ENCODE measurements at regions not wholly inside any gene's neighbourhood (a gene's known extent, or its start where the extent isn't known, plus 50 kb on each side); places are given as distances from the start of the nearest gene placed in this dataset.

DNA sequence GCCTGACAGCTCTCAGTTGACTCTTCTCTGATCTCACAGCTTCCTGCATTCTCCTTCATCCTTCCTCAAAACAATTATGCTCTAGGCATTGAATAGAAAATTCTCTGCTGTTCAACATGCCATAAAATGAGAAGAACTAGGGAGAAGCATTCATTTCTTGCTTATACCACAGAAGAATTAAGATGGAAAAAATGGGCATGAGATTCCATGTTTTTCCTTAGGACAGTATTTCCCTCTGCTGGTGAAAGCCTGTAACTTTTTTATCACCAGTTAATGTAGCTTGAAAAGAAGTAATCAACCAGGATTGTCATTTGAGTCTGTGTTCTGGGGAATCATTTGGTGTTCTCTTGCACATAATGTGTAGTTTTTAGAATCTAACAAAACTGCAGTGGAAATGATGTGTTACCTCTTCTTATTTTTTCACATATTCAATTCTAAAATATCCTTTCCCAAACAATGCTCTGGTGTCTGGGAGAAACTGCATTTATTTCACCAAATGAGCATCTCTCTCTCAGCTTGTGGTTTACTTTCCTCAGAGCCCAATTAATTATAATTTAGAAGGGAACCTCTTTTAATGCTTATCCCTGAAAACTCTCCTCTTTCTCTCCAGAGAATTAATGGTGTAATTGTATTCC lies 92.8 kb upstream of the DCBLD2 start:
- intact Hi-C loops (cut with DNase I), result loop anchor here (5.0 kb wide), 1 partner anchor 402 kb away; the partner anchor contains the start of gene CPOX
- no peak for DNase-seq (ENCODE audit: low spot score)

DNA sequence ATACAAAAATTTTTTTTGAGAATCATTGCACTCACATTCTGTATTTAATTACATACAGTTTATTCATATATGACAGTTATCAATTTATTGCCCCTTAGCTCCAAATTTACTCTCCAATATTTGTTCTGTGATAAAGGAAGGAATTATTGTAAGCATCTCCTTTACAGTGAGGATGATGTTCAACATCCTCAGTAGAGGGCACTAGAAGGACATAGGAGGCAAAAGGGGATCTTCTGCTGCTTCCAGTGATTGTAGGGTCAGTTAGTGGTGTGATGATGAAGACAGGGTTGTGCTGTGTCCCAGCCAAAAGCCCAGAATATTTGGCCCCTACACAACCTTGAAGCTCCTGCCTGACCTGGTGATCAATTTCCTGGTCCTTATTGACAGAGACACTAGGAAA lies 89.9 kb upstream of the DCBLD2 start:
- intact Hi-C loops (cut with DNase I), result loop anchor here (5.0 kb wide), 1 partner anchor 399 kb away; the partner anchor contains the start of gene CPOX
- no peak for DNase-seq (ENCODE audit: low spot score)

DNA sequence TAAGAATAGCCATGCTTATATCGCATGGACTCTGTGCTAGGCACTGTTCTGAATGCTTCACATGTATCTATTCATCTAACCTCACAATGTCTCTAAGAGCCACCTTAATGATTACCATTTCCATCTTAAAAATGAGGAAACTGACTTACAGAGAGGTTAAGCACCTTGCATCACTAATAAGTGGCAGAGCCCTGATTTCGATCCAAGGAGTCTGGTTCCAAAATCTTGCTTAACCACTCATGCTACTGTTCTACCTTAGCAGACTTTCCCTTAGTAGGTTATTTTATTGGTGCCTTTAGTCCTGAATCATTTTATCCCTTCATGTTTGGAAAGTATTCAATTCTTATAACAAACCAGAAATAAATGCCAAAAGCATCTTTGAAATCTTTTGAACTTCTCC lies 89.2 kb upstream of the DCBLD2 start:
- DNase-seq (ENCODE audit: low spot score), result no peak
- intact Hi-C loops (cut with DNase I), result loop anchor here (5.0 kb wide), 1 partner anchor 398 kb away; the partner anchor contains the start of gene CPOX

DNA sequence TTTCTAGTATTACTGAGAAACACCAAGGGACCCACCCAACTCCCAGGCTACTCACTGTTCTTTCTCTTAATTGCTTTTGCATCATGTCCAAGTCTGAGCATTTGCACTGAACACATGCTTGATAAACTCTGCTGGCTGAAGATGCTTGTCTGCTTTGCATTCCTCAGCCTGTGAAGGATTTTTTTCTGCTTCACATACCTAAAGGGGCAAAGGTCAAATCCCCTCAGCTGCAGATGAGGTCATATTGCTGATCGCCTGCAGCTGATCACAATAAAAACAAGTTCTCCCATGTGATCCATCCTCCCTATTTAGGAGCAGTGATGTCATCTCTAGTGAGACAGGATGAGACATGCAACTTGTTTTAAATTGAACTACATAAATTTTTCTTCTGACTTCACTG lies 84.6 kb upstream of the DCBLD2 start:
- DNase-seq (ENCODE audit: low spot score), result no peak
- intact Hi-C loops (cut with DNase I), result no loop called here

DNA sequence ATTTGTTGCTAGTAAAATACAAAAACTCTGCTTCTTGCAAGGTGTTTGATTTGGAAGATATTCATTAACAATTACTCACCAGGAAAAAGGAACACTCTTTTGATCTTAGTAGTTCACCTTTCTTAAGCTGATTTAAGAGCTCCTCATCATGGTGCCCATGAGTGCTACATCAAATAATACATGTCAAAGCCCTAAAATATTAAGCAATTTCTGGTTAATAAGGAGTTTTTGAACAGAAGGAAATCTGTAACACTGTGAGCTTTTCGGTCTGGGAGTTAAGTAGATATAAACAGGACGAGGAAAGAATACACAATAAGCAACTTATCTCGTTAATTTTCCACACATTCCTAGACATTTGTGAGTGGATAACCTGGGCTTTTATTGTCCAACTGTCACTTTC lies 83.9 kb upstream of the DCBLD2 start:
- intact Hi-C loops (cut with DNase I), result no loop called here
- DNase-seq (ENCODE audit: low spot score), result no peak

DNA sequence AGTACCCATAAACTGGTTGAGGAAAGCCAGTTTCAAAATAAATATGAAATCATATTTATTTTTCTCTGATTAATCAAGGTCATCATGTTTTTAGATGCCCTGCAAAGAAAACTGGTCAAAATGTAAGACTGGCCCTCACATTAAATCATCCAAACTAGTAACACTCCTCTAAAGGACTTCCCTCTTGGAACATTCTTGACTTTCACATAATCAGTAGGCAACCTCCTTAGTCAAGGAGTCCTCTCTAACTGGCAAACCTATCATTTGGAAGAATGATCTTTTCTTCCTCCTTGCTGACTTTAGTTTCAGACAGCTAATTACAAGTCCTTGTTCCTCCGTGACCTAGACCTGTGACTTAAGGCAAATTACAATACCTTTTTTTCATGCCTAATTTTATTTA lies 82.5 kb upstream of the DCBLD2 start:
- intact Hi-C loops (cut with DNase I), result loop anchor here (5.0 kb wide), 1 partner anchor 82 kb away; the partner anchor contains the start of gene DCBLD2
- DNase-seq (ENCODE audit: low spot score), result no peak

DNA sequence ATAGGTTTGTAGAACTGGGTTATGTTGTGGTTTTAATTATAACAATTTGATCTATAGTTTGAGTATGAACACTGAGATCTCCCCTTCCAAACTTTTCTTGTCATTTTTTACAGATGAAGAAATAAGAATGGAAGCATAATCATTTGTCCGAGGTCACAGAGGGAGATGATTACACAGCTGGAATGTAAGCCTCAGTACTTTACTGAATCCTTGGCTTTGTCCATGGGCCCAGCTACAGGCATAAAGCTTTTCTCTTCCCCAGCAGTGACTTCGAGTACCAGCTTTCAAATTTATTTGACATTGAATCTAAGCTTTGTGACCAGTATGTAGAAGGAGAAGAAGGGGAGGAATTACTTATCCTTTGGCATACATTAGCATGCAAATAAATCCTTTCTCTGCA lies 80.9 kb upstream of the DCBLD2 start:
- DNase-seq (ENCODE audit: low spot score), result no peak
- intact Hi-C loops (cut with DNase I), result loop anchor here (5.0 kb wide), 1 partner anchor 80 kb away; the partner anchor contains the start of gene DCBLD2

DNA sequence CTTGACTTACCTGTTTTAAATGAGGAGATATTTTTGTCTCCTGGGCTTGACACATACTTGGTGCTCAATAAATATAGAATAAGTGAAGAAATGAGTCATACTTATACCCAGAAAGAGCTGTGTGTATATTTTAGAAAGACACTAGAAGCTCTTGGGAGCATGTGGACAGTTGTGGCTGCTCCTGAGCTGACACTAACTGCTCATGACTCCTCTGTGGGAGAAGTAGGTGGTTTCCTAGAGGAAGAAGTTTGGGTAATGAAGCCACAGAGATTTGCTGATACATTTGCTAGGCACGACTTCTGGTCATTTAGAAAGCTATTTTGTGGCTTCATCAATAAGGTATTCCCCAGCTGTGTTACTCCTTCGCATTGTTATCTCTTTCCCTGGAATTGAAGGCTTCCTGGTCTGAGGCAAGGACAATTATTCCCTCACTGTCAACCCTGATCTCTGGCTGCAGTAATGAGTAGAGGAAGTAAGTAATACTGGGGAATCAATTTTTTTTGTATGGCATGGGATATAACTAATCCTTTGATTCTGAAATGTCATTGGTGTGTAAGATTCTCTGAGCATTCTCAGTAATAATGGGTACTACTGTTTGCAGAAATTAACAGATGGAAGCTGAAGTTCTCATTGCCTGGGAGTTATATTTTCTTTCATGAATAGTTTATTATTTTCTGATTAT lies 79.6 kb upstream of the DCBLD2 start:
- no peak for DNase-seq (ENCODE audit: low spot score)

DNA sequence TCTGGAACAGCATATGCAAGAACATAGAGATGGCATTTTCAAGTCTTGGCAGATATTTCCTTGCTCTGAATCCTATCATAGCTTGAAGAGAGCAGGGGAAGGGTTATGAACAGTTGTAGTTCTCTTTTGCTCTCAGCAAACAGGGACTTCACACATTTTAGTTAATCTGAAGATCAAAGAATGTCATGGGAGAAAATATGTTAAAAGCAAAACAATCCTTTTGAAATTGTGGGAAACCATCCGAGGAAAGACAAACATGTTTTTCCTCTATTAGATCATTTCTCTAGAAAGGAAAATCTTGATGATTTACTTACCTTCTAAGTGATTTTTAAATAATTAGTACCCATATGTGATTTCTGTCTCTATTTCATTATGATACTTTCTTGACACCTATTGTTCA lies 77.8 kb upstream of the DCBLD2 start:
- DNase-seq (ENCODE audit: low spot score), result no peak
- intact Hi-C loops (cut with DNase I), result no loop called here

More for the DNA sequence above, 79.6 kb upstream of the DCBLD2 start:
- intact Hi-C loops (cut with DNase I), result loop anchor here (5.0 kb wide), 1 partner anchor 79 kb away; the partner anchor contains the start of gene DCBLD2

DNA sequence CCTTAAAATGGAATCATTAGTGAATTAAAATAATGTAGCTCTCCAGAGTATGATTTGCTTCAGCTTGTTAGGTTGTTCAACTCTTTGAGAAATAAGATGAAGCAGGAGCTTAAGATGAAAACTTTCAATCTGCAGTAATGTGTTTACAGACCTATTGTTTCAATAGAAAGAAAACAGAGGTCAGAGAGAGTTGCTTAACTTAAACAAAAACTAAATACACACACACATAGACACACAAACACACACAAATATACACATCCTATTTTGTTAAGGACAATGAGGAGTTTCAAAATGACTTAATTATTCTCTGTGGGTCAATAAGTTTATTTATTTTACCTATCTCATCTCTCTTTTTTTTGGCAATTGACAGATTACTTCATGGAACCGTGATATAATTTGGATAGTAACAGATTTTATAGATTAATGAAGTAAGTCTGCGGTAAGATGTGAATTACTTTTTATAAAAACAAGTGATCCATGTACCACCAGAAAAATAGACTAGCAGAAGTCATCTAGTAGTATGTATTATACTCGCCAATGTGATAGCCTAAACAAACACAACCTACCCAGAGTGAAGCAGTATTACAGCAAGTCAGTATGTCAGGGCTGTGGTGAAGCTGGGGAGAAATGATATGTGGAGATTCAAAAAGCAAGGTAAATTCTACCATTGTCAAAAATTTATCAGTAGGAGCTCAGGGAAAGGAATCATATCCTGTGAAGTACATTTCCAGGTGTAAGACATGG lies 76.7 kb upstream of the DCBLD2 start:
- no peak for DNase-seq (ENCODE audit: low spot score)
- intact Hi-C loops (cut with DNase I), result no loop called here

DNA sequence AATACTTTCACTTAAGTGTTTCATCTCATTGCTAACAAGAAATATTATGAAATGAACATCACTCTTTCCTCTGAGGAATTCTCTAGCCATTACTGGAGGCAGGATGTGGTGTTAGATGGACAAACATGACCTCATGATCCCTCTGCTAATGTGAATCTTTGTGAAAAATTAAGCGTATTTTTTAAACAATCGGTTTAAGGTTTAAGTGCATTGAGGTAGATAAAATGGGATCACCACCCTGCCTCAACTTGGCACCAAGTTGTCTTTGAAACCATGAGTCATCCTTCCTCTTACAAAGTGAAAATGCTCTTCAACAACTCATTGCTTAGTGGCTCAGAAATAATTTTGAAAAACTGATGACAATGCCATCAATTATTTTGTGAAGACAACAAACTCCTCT lies 76.0 kb upstream of the DCBLD2 start:
- intact Hi-C loops (cut with DNase I), result no loop called here
- DNase-seq (ENCODE audit: low spot score), result no peak

DNA sequence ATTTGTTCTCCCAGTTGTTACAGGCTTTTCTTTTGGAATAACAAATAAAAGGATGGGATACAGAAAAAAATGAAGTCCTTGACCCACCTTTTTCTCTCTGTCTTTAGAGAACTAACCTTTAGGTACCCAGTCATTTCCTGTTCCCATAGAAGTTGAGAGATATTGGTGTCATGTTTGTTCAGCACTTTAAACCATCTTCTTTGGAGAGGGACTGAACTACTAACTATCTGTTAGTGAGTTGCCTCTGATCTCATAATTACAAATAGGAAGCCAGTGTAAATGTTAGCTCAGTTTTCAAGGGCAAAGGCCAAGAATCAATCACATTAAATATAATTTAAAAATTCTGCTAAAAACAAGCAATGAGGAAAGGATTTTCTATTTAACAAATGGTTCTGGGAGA lies 72.9 kb upstream of the DCBLD2 start:
- intact Hi-C loops (cut with DNase I), result no loop called here
- no peak for DNase-seq (ENCODE audit: low spot score)

DNA sequence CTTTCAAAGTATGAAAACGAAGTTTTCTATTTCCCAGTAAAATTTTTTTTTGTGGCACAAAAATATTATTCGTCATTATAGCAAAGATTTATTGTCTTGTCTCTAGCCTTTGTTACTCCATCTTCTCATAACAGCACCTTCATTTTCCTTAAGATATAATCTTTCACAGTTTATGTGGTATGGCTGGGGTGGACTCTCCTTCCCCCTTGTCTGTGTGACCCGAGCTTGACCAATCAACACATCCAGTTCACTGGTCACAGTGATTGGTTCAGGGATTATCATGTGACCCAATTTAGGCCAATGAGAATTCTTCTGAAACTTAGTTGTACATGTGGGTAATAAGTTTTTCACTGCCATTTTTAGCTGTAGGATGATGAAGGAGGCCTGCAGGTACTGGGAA lies 71.2 kb upstream of the DCBLD2 start:
- no peak for DNase-seq (ENCODE audit: low spot score)
- intact Hi-C loops (cut with DNase I), result no loop called here

DNA sequence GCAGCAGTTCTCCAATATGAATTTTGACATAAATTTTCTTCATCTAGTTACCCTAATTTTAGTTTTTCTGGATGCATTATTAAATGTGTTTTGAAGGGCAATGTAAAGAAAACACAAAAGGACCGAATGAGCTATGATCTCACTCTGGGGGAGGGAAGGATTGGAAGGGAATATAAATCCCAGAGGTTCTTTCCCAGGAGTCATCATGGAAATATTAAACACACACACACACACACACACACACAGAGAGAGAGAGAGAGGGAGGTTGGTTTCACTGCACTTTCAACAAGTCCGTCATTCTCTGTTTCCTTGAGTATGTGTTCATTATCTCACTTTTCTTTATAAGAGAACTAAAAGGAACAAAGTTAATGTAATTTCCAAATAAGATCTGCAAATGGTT lies 70.7 kb upstream of the DCBLD2 start:
- intact Hi-C loops (cut with DNase I), result no loop called here
- DNase-seq (ENCODE audit: low spot score), result no peak

DNA sequence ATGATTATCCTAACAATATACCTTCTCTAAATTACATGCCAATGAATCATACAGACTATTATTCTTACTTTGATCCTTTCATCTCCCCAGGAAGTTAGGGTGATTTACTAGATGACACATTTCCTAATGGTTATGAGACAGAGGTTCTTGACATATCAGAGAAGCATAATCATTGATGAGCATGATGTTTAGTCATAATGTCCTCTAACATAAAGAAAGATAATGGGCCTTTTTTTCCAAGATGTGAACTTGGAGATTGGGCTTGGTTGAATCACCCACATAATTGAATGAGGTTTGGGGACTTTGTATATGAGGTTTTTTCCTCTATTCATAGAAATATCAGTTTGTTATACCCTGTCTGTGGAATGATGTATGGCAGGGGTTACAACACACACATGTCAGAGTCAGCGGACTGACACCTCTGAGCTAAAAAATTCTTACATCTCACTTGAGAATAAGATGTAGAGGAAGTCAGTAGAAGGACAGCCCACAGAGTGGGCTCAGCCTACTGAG lies 69.7 kb upstream of the DCBLD2 start:
- DNase-seq (ENCODE audit: low spot score), result no peak
- intact Hi-C loops (cut with DNase I), result no loop called here

DNA sequence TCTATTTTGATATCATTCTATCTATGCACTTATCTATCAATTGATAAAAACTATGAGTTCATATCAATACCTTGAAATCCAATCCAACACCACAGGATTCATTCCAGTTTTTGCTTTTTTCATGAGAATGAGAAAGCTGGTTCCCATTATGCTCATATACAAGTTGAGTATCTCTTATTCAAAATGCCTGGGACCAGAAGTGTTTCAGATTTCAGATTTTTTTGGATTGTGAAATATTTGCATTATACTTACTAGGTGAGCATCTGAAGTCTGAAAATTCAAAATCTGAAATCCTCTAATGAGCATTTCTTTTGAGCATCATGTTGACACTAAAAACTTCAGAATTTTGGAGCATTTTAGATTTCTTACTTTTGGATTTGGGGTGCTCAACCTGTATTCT lies 67.8 kb upstream of the DCBLD2 start:
- intact Hi-C loops (cut with DNase I), result no loop called here
- no peak for DNase-seq (ENCODE audit: low spot score)

DNA sequence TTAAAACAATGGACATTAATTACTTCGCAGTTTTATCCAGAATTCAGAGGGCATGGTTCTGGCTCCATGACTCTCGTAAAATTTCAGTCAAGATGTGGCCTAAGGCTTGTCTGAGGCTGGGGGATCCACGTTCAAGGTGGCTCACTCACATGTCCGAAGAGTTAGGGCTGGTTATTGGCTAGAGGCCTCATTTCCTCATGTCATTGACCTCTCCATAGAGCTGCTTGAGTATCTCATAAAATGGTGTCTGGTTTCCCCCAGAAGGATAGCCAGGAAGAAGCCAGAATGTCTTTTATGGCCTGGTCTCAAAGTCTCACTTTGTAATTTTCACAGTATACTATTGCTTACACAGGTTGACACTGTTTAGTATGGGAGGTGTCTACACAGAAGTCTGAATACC lies 67.3 kb upstream of the DCBLD2 start:
- intact Hi-C loops (cut with DNase I), result no loop called here
- no peak for DNase-seq (ENCODE audit: low spot score)

DNA sequence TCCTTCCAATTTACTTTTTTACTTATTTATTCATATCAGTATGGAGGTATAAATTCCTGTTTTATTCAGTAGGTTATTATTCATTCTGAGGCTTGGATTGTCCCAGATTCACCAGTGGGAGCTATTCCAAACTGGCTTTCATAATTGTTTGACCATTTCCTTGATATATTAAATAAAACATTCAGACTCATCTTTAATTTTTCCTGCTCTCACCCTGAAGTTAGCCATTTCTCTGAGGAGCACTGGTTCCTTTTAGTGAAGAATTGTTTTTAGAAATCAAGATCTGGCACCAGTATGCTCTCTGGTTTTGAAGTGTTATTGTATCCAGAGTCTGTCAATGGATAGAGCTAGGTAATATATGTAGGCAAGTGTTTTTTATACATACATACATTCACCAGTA lies 66.9 kb upstream of the DCBLD2 start:
- no peak for DNase-seq (ENCODE audit: low spot score)
- intact Hi-C loops (cut with DNase I), result no loop called here

DNA sequence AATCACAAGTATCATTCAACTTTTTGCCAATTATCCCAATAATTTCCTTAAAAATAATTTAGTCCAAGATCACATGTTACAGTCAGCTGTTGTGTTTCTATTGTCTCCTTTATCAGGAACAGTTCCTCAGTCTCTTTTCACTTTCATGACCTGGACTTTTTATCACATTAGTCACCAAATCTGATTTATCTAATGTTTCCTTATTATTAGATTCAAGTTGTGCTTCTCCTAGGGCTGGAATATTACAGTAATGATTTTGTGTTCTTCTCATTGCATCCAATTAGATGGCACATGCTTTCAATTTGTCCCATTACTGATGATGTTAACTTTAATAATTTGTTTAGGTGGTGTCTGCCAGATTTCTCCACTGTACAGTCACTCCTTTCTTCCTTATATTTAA lies 66.3 kb upstream of the DCBLD2 start:
- intact Hi-C loops (cut with DNase I), result no loop called here
- DNase-seq (ENCODE audit: low spot score), result no peak

DNA sequence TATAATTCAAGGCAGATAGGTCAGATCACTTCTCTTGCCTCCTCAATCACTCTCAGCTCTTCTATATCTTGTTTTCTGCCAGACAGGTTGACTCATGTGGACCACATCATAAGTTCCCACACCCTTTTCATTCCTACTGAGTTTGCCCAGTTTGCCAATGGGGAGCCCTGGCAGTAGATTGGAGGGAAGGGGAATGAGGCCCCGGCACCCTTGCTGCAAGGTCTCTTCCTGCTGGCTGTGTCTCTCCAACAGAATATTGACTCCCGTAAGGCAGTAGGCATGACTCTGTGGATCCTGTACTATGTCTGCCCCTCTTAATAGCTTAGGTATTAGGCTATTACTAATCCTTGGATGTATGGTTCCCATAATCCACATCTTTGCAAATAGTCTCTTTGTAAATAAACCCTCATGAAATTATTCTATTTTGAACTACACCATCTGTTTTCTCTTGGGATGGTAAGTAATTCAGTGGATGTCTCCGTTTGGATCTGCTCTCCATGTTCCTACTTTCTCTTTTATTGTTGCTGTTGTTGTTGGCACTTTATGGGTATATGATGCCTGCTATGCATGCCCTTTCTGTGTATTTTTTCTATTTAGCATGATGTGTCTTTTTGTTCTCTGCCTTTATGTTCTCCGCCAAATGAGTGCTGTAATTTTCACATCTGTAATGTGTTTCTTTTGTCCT lies 65.5 kb upstream of the DCBLD2 start:
- no peak for DNase-seq (ENCODE audit: low spot score)
- intact Hi-C loops (cut with DNase I), result no loop called here

Data from cardiac septum (tissue), 1 donor.